A549 (cell line): ENCODE measurements at regions not wholly inside any gene's neighbourhood (a gene's known extent, or its start where the extent isn't known, plus 50 kb on each side); places are given as distances from the start of the nearest gene placed in this dataset.

Source experiments
- HDAC2 ChIP-seq: fragments of 200-600 bp; sonication (generic); IDR thresholded peaks from 2 replicates; pipeline ENCODE4 v1.6.1; 2016
- JUNB ChIP-seq: fragments of >200 bp; sonication (Bioruptor Twin); formaldehyde crosslinking; IDR thresholded peaks from 2 replicates; pipeline ENCODE4 v1.6.1; 2016
- POLR2A ChIP-seq: IDR thresholded peaks from 2 replicates; pipeline ENCODE4 v1.6.1; 2012; ENCODE audit warnings: mild to moderate bottlenecking, low read length
- POLR2AphosphoS2 ChIP-seq: conservative IDR thresholded peaks from 2 replicates; pipeline ENCODE4 v1.6.1; 2012; ENCODE audit warnings: low read length, improper control_type of control experiment, inconsistent platforms
- SREBF2 ChIP-seq: fragments of 450-650 bp; IDR thresholded peaks from 2 replicates; pipeline ENCODE4 v1.6.1; 2014; ENCODE audit warnings: mild to moderate bottlenecking, moderate library complexity
- TF ChIP-seq, protein P1 (sequence below): fragments of >200 bp; sonication (Bioruptor Twin); formaldehyde crosslinking; IDR thresholded peaks from 3 replicates; pipeline ENCODE4 v1.5.1; 2016

DNA sequence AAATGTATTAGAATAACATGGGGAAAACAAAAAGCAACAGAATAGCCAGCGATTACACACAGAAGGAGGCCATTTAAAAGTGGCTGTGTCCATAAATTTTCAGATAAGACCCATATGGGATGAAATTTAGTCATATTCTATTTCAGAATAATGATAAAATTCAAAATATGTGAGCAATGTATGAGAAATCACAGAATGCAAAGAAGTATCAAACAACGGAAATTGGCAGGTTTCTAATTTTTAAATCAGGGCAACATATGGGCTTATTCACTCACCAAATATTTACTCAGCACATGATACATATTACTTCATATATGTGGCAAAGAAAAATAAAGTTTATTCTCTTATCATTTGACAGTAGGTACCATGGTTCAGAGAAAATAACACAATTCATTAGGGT lies 208.5 kb downstream of the GRB14 start:
- TF ChIP-seq SREBF2 (no peak), HDAC2 (no peak), POLR2AphosphoS2 (no peak), JUNB (no peak), POLR2A (no peak)
- TF ChIP-seq, protein P1, sequence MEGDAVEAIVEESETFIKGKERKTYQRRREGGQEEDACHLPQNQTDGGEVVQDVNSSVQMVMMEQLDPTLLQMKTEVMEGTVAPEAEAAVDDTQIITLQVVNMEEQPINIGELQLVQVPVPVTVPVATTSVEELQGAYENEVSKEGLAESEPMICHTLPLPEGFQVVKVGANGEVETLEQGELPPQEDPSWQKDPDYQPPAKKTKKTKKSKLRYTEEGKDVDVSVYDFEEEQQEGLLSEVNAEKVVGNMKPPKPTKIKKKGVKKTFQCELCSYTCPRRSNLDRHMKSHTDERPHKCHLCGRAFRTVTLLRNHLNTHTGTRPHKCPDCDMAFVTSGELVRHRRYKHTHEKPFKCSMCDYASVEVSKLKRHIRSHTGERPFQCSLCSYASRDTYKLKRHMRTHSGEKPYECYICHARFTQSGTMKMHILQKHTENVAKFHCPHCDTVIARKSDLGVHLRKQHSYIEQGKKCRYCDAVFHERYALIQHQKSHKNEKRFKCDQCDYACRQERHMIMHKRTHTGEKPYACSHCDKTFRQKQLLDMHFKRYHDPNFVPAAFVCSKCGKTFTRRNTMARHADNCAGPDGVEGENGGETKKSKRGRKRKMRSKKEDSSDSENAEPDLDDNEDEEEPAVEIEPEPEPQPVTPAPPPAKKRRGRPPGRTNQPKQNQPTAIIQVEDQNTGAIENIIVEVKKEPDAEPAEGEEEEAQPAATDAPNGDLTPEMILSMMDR, result no peak
